ENCODE measurements at regions not wholly inside any gene's neighbourhood (a gene's known extent, or its start where the extent isn't known, plus 50 kb on each side); places are given as distances from the start of the nearest gene placed in this dataset.

- no peak for TF ChIP-seq CTCF (IDR thresholded peaks at IDR 0.05)
- TF ChIP-seq EP300 (IDR thresholded peaks at IDR 0.05), result no peak
- TF ChIP-seq POLR2A (IDR thresholded peaks at IDR 0.05), result no peak
These were observed 127.4 kb upstream of the TRIM2 start for GRCh38 chr4:153076861-153077260.

Measured in tibial nerve (tissue), 4 donors.